22Rv1 (cell line): ENCODE measurements at regions not wholly inside any gene's neighbourhood (a gene's known extent, or its start where the extent isn't known, plus 50 kb on each side); places are given as distances from the start of the nearest gene placed in this dataset.

Experiments used
- H3K27ac ChIP-seq: fragments of 450-650 bp; 2 replicates; pipeline ENCODE4 v1.5.1; 2017
- CTCF ChIP-seq: fragments of 450-650 bp; IDR thresholded peaks from 2 replicates; pipeline ENCODE4 v1.5.1; 2017; ENCODE audit warnings: mild to moderate bottlenecking
- ZFX ChIP-seq: fragments of 450-650 bp; IDR thresholded peaks from 2 replicates; pipeline ENCODE4 v1.6.1; 2017; ENCODE audit warnings: antibody characterized with exemption, borderline replicate concordance

GRCh38 chr17:5677620-5678019 lies 93.3 kb upstream of the NLRP1 start:
- H3K27ac ChIP-seq: no peak overlapping the region
- no peak for TF ChIP-seq ZFX

- TF ChIP-seq ZFX (no peak), CTCF (no peak)
- no peak overlapping the region for H3K27ac ChIP-seq
These were observed 93.9 kb upstream of the NLRP1 start for GRCh38 chr17:5678171-5678570.

- no peak overlapping the region for H3K27ac ChIP-seq
- TF ChIP-seq ZFX (no peak), CTCF (no peak)
These were observed 96.5 kb upstream of the NLRP1 start for GRCh38 chr17:5680766-5681165.

- H3K27ac ChIP-seq: no peak overlapping the region
- no peak for TF ChIP-seq CTCF
- TF ChIP-seq ZFX: no peak
These were observed 98.9 kb upstream of the NLRP1 start for GRCh38 chr17:5683241-5683640.

- no peak overlapping the region for H3K27ac ChIP-seq
- no peak for TF ChIP-seq CTCF
- TF ChIP-seq ZFX: no peak
These were observed 101.8 kb upstream of the NLRP1 start for GRCh38 chr17:5686074-5686635.

GRCh38 chr17:5687646-5688045 lies 103.3 kb upstream of the NLRP1 start:
- TF ChIP-seq ZFX (no peak), CTCF (no peak)
- no peak overlapping the region for H3K27ac ChIP-seq

GRCh38 chr17:5693821-5694220 lies 109.5 kb upstream of the NLRP1 start:
- no peak overlapping the region for H3K27ac ChIP-seq
- TF ChIP-seq ZFX: no peak
- TF ChIP-seq CTCF: no peak

GRCh38 chr17:5694551-5694950 lies 110.2 kb upstream of the NLRP1 start:
- H3K27ac ChIP-seq: no peak overlapping the region
- TF ChIP-seq CTCF (no peak), ZFX (no peak)
